Fibroblast of lung (primary cell): ENCODE measurements at regions not wholly inside any gene's neighbourhood (a gene's known extent, or its start where the extent isn't known, plus 50 kb on each side); places are given as distances from the start of the nearest gene placed in this dataset.

Experiments used
- DNase-seq, 2 donors: peaks; one replicate each; pipeline versions ENCODE4 v3.0.0 to v3.0.0-alpha.2; 2010; ENCODE audit warnings: low read depth in 2 of 2
- H2AFZ ChIP-seq: 2 replicates; pipeline ENCODE4 v1.5.1; 2012; ENCODE audit warnings: low read length, control low read depth, inconsistent platforms
- H3K27ac ChIP-seq: 2 replicates; pipeline ENCODE4 v1.5.1; 2011; ENCODE audit warnings: low read length, control low read depth; ENCODE audit not compliant: insufficient read depth
- H3K27me3 ChIP-seq: 2 replicates; pipeline ENCODE4 v1.5.1; 2011; ENCODE audit warnings: mild to moderate bottlenecking, low read length; ENCODE audit not compliant: control insufficient read depth, insufficient read depth
- H3K36me3 ChIP-seq: 2 replicates; pipeline ENCODE4 v1.5.1; 2011; ENCODE audit warnings: low read length; ENCODE audit not compliant: control insufficient read depth, insufficient read depth
- H3K4me1 ChIP-seq: 2 replicates; pipeline ENCODE4 v1.5.1; 2011; ENCODE audit warnings: low read length; ENCODE audit not compliant: control insufficient read depth, insufficient read depth; ENCODE audit errors: extremely low read depth
- H3K4me2 ChIP-seq: 2 replicates; pipeline ENCODE4 v1.5.1; 2011; ENCODE audit warnings: low read length, control low read depth; ENCODE audit not compliant: insufficient read depth; ENCODE audit errors: extremely low read depth
- H3K4me3 ChIP-seq, 4 experiments: fragments of 200-600 bp in 1 of 4; sonication (generic) in 1 of 4; replicated peaks in 1 of 4; 2 replicates each; pipeline ENCODE4 v1.5.1; 2011 to 2016; ENCODE audit warnings: low read length in 4 of 4, low read depth in 3 of 4, mild to moderate bottlenecking in 3 of 4, control low read depth in 2 of 4, inconsistent platforms in 1 of 4, mixed read lengths in 1 of 4; ENCODE audit not compliant: insufficient read depth in 1 of 4; ENCODE audit errors: control extremely low read depth in 1 of 4
- H3K79me2 ChIP-seq: 2 replicates; pipeline ENCODE4 v1.5.1; 2012; ENCODE audit warnings: mild to moderate bottlenecking, low read length, inconsistent platforms; ENCODE audit not compliant: control insufficient read depth, insufficient read depth
- H3K9ac ChIP-seq: 2 replicates; pipeline ENCODE4 v1.5.1; 2011; ENCODE audit warnings: mild to moderate bottlenecking, low read length, control low read depth; ENCODE audit not compliant: insufficient read depth
- H3K9me3 ChIP-seq: 2 replicates; pipeline ENCODE4 v1.5.1; 2012; ENCODE audit warnings: low read depth, low read length; ENCODE audit not compliant: control insufficient read depth, insufficient read depth
- H4K20me1 ChIP-seq: 2 replicates; pipeline ENCODE4 v1.5.1; 2011; ENCODE audit warnings: low read length; ENCODE audit not compliant: control insufficient read depth, insufficient read depth; ENCODE audit errors: extremely low read depth
- EZH2 ChIP-seq: IDR thresholded peaks from 2 replicates; pipeline ENCODE4 v1.5.1; 2012; ENCODE audit warnings: low read length, control low read depth, mild to moderate bottlenecking; ENCODE audit errors: missing control alignments
- TF ChIP-seq, protein P1 (sequence below), 2 donors: IDR thresholded peaks in 1 of 2; conservative IDR thresholded peaks in 1 of 2; 1 replicate in 1 of 2; 2 replicates in 1 of 2; pipeline ENCODE4 v1.5.1; 2011 to 2012; ENCODE audit warnings: low read length in 2 of 2, control low read depth in 1 of 2, inconsistent platforms in 1 of 2, low read depth in 1 of 2, mild to moderate bottlenecking in 1 of 2

GRCh38 chr10:65500716-65501115, 1425.1 kb upstream of the LRRTM3 start:
- DNase-seq = no peak
- Histone ChIP-seq H3K4me1 (no peaks in the 10 kb centered on the region), H3K27me3 (no peaks in the 10 kb centered on the region), H2AFZ (no peak overlapping the region), H3K36me3 (no peaks in the 10 kb centered on the region), H3K27ac (no peak overlapping the region), H4K20me1 (no peaks in the 10 kb centered on the region), H3K9me3 (no peaks in the 10 kb centered on the region), H3K9ac (no peak overlapping the region), H3K79me2 (no peaks in the 10 kb centered on the region), H3K4me3 (no peak overlapping the region), H3K4me2 (no peak overlapping the region)
- no peak for TF ChIP-seq EZH2
- TF ChIP-seq, protein P1, sequence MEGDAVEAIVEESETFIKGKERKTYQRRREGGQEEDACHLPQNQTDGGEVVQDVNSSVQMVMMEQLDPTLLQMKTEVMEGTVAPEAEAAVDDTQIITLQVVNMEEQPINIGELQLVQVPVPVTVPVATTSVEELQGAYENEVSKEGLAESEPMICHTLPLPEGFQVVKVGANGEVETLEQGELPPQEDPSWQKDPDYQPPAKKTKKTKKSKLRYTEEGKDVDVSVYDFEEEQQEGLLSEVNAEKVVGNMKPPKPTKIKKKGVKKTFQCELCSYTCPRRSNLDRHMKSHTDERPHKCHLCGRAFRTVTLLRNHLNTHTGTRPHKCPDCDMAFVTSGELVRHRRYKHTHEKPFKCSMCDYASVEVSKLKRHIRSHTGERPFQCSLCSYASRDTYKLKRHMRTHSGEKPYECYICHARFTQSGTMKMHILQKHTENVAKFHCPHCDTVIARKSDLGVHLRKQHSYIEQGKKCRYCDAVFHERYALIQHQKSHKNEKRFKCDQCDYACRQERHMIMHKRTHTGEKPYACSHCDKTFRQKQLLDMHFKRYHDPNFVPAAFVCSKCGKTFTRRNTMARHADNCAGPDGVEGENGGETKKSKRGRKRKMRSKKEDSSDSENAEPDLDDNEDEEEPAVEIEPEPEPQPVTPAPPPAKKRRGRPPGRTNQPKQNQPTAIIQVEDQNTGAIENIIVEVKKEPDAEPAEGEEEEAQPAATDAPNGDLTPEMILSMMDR (conservative IDR thresholded peaks at IDR 0.05 in 1 of 2, IDR thresholded peaks at IDR 0.05 in 1 of 2; ENCODE audit: low read depth in 1 of 2, low read length in 2 of 2) = no peak

DNA sequence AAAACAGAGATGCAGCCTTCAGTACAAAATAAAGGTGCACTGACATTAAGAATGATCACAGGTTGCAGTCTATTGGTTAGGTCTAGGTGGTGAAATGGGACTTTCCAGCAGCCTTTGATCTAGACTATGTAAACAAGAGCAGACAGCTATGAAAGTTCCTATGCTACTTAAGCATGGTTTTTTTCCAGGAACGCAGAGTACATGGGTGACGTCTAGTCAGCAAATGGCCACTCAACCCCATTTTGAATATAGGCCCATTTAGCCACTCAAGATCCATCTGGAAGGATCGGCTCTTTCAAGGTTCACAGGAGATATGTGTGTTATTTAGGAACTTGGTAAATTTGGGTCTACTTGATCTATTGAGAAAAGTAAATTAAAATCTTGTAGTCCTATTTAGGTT, 1424.6 kb upstream of the LRRTM3 start:
- no peak overlapping the region for H3K9ac ChIP-seq
- no peaks in the 10 kb centered on the region for H3K27me3 ChIP-seq
- no peak overlapping the region for H2AFZ ChIP-seq
- DNase-seq = no peak
- no peaks in the 10 kb centered on the region for H4K20me1 ChIP-seq
- no peak overlapping the region for H3K27ac ChIP-seq
- H3K9me3 ChIP-seq = no peaks in the 10 kb centered on the region
- no peaks in the 10 kb centered on the region for H3K79me2 ChIP-seq
- no peaks in the 10 kb centered on the region for H3K36me3 ChIP-seq
- TF ChIP-seq, protein P1 (conservative IDR thresholded peaks at IDR 0.05 in 1 of 2, IDR thresholded peaks at IDR 0.05 in 1 of 2; ENCODE audit: low read depth in 1 of 2, low read length in 2 of 2) = no peak
- TF ChIP-seq EZH2 = no peak
- H3K4me3 ChIP-seq = no peak overlapping the region
- H3K4me1 ChIP-seq = no peaks in the 10 kb centered on the region
- no peak overlapping the region for H3K4me2 ChIP-seq

GRCh38 chr10:65518379-65518778, 1407.5 kb upstream of the LRRTM3 start:
- H4K20me1 ChIP-seq = no peaks in the 10 kb centered on the region
- no peak overlapping the region for H3K9ac ChIP-seq
- no peaks in the 10 kb centered on the region for H3K4me1 ChIP-seq
- no peak for TF ChIP-seq EZH2
- H2AFZ ChIP-seq = no peak overlapping the region
- no peaks in the 10 kb centered on the region for H3K79me2 ChIP-seq
- no peaks in the 10 kb centered on the region for H3K27me3 ChIP-seq
- H3K4me2 ChIP-seq = no peak overlapping the region
- no peaks in the 10 kb centered on the region for H3K36me3 ChIP-seq
- H3K27ac ChIP-seq = no peak overlapping the region
- H3K4me3 ChIP-seq = no peak overlapping the region
- no peaks in the 10 kb centered on the region for H3K9me3 ChIP-seq
- peak in 1 of 2 donors; percentile 79 for DNase-seq
